Activated CD8-positive, alpha-beta memory T cell treated with anti-CD3 and anti-CD28 coated beads, Interleukin-2, amount 10 ng/mL, durations not matched to agents 7 days and 5 days (primary cell): ENCODE measurements at regions not wholly inside any gene's neighbourhood (a gene's known extent, or its start where the extent isn't known, plus 50 kb on each side); places are given as distances from the start of the nearest gene placed in this dataset.

Experiments used
- ATAC-seq: fragments of 150-1000 bp; cut with Tn5 transposase; one replicate; pipeline ENCODE4 v1.10.0; 2021; ENCODE audit warnings: moderate library complexity
- CTCF ChIA-PET: fragments of 350-600 bp; sonication (Branson Sonifier 250); formaldehyde crosslinking; loops from one replicate; lab custom pipeline; 2021; ENCODE audit warnings: antibody characterized with exemption; lab: Charles Lee
- DNase-seq: peaks from one replicate; pipeline ENCODE4 v3.0.0-alpha.2; 2020
- H3K27ac Mint-ChIP-seq: one replicate; pipeline ENCODE4 v1.8.0; 2021; ENCODE audit warnings: mild to moderate bottlenecking, mixed read lengths
- H3K27me3 Mint-ChIP-seq: one replicate; pipeline ENCODE4 v1.8.0; 2021; ENCODE audit warnings: mixed read lengths
- H3K36me3 Mint-ChIP-seq: one replicate; pipeline ENCODE4 v1.8.0; 2021; ENCODE audit warnings: mild to moderate bottlenecking, mixed read lengths
- H3K4me1 Mint-ChIP-seq: one replicate; pipeline ENCODE4 v1.8.0; 2021; ENCODE audit warnings: mixed read lengths
- H3K4me3 Mint-ChIP-seq: one replicate; pipeline ENCODE4 v1.8.0; 2021; ENCODE audit warnings: mild to moderate bottlenecking, moderate library complexity, mixed read lengths
- H3K9me3 Mint-ChIP-seq: one replicate; pipeline ENCODE4 v1.8.0; 2022; ENCODE audit warnings: low read depth, mixed read lengths

DNA sequence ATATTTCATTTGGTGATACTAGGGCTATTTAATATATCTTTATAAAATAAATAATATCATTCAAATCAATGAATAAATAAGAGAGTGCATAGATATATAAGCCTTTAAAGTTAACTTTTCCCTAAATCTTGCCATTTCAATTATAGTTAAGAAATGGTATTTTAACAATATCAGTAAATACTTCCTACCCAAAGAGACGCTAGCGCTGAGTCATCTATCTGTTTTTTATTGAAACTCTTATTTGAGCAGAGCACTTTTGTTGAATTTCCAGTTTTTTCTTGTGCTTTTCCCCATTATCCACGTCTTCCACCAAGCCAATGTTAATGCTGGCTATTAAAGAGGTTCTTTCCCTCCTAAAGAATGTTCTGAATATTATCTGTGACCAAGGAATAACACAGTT lies 639.3 kb downstream of the DSC3 start:
- Mint-ChIP-seq H3K4me1 (no peaks in the 10 kb centered on the region), H3K9me3 (peaks cover 2% of the 10 kb centered on the region), H3K27me3 (no peaks in the 10 kb centered on the region), H3K4me3 (no peak overlapping the region), H3K27ac (no peak overlapping the region), H3K36me3 (no peaks in the 10 kb centered on the region)
- DNase-seq (no peak), ATAC-seq (no peak)
- CTCF ChIA-PET: no interaction called here

GRCh38 chr18:30387401-30387800 lies 655.1 kb downstream of the DSC3 start:
- Mint-ChIP-seq H3K27ac (no peak overlapping the region), H3K27me3 (no peaks in the 10 kb centered on the region), H3K4me3 (no peak overlapping the region), H3K4me1 (no peaks in the 10 kb centered on the region), H3K9me3 (peaks cover 2% of the 10 kb centered on the region), H3K36me3 (no peaks in the 10 kb centered on the region)
- CTCF ChIA-PET: no interaction called here
- DNase-seq (no peak), ATAC-seq (no peak)

DNA sequence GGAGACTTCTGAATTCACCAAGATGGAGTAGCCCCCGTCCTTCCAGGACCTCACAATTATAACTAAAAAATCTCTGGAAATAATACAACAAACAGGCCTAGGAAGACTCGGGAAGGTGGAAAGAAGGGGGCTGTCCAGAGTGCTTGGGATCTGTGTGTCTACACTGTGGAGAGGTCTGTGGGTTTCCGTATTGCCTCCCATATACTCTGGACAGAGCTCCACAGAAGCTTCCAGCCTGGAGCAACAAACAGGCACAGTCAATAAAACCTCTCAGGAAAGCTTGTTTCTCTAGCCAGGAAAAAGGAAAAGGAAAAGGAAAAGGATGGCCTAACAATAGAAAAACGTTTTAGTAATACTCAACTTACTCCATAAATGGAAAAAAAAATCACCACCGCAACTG lies 655.9 kb downstream of the DSC3 start:
- H3K4me1 Mint-ChIP-seq: no peaks in the 10 kb centered on the region
- ATAC-seq: no peak
- no peak for DNase-seq
- H3K36me3 Mint-ChIP-seq: no peaks in the 10 kb centered on the region
- H3K27me3 Mint-ChIP-seq: no peaks in the 10 kb centered on the region
- peaks cover 2% of the 10 kb centered on the region for H3K9me3 Mint-ChIP-seq
- CTCF ChIA-PET: no interaction called here
- H3K27ac Mint-ChIP-seq: no peak overlapping the region
- H3K4me3 Mint-ChIP-seq: no peak overlapping the region

DNA sequence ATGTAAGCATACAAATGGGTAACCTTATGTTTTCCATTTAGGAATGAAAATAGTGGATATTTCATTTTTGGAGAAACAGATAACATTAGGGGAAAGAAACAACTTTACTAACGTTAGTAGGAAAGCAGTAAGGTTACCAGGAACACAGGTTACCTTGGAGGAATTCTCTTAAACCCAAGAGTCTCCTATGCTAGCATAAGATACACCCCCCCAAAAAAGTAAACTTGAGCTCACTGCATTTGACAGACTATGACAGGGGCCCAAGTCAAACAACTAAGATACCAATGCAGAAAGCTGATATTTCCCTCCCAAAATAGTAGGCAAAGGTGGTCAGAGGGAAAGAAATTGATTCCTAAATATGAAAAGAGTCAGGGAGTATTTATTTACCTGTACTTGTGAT lies 656.9 kb downstream of the DSC3 start:
- DNase-seq: no peak
- Mint-ChIP-seq H3K36me3 (no peaks in the 10 kb centered on the region), H3K9me3 (peaks cover 2% of the 10 kb centered on the region), H3K27ac (no peak overlapping the region), H3K4me1 (no peaks in the 10 kb centered on the region), H3K4me3 (no peak overlapping the region), H3K27me3 (no peaks in the 10 kb centered on the region)
- CTCF ChIA-PET: no interaction called here
- no peak for ATAC-seq

DNA sequence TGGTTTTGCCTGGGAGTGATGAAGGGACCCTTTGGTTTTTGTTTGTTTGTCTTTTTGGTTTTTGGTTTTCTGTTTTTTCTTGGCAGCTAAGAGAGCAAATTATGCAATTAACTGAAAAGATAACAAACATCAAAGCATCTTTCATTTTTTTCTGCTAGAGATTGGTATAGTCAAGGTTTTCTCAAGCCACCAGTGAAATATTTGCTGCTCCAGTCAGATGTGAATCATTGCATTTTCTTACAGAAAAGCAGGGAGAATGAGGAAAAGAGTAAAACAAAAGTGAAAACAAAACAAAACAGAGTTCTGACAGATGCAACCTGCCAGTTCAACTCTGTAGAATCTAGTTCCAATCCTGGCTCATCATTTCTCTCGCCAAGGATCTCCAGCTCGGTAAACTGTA lies 660.7 kb downstream of the DSC3 start:
- H3K27me3 Mint-ChIP-seq: no peaks in the 10 kb centered on the region
- no peak overlapping the region for H3K27ac Mint-ChIP-seq
- no peak overlapping the region for H3K4me3 Mint-ChIP-seq
- CTCF ChIA-PET: no interaction called here
- no peak for DNase-seq
- no peaks in the 10 kb centered on the region for H3K36me3 Mint-ChIP-seq
- ATAC-seq: no peak
- no peaks in the 10 kb centered on the region for H3K4me1 Mint-ChIP-seq
- H3K9me3 Mint-ChIP-seq: peaks cover 3% of the 10 kb centered on the region

GRCh38 chr18:30378097-30378496 lies 664.4 kb downstream of the DSC3 start:
- H3K4me1 Mint-ChIP-seq: no peaks in the 10 kb centered on the region
- no peak for ATAC-seq
- H3K9me3 Mint-ChIP-seq: peaks cover 5% of the 10 kb centered on the region
- no peak overlapping the region for H3K4me3 Mint-ChIP-seq
- H3K27me3 Mint-ChIP-seq: no peaks in the 10 kb centered on the region
- H3K36me3 Mint-ChIP-seq: no peaks in the 10 kb centered on the region
- no peak for DNase-seq
- CTCF ChIA-PET: no interaction called here
- H3K27ac Mint-ChIP-seq: no peak overlapping the region

DNA sequence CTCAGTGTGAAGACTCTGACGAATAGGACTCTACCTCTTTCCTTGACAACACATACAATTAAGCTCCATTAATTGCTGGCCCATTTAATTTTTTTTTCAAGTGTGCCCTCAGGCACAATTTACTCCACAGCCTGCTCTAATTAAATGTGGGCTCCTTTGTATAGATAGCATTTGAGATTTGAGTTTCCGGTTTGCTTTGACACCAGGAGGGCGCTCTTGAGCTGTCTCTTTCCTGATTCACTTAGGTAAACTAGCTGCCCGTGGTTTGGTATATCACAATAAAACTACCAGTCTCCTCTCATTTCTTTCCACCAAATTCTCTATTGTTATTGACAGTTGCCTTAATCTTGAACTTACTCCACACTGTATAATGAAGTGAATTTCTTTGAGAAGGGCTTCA lies 666.0 kb downstream of the DSC3 start:
- peaks cover 5% of the 10 kb centered on the region for H3K9me3 Mint-ChIP-seq
- no peaks in the 10 kb centered on the region for H3K27me3 Mint-ChIP-seq
- no peaks in the 10 kb centered on the region for H3K36me3 Mint-ChIP-seq
- H3K27ac Mint-ChIP-seq: no peak overlapping the region
- no peaks in the 10 kb centered on the region for H3K4me1 Mint-ChIP-seq
- CTCF ChIA-PET: no interaction called here
- DNase-seq (no peak), ATAC-seq (no peak)
- H3K4me3 Mint-ChIP-seq: no peak overlapping the region

DNA sequence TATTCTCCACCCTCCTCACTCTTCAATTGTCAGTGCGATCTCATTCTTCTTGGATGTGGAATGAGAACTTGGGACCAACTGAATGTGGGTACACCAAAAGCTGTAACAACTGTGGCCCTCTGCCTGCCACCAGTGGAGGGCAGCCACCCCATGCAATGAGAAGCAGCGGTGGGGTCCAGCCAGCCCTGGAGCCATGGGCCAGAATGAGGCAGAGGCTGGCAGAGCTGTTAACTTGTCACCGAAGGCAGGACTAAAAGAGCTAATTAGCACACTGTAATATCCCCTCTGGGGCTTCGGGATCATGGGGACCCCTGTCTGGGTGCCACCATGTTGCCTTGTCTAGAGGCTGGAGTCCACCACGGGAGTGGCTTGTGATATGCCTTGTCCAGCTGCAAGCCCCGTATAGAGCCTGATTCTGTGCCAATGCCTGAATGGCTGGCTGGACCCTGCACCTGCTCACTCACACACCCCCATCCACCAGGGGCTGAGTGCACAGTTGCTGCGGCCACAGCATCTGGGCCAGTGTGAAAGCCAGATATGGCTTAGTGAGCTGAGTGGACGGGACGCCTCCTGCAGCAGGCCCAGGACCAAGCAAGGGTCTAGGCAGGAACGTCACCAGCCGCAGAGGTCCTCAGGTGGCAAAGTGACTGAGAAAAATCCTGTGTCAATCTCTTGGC lies 680.5 kb downstream of the DSC3 start:
- no peaks in the 10 kb centered on the region for H3K4me1 Mint-ChIP-seq
- H3K27ac Mint-ChIP-seq: no peak overlapping the region
- ATAC-seq (no peak), DNase-seq (no peak)
- H3K4me3 Mint-ChIP-seq: no peak overlapping the region
- no peaks in the 10 kb centered on the region for H3K27me3 Mint-ChIP-seq
- H3K9me3 Mint-ChIP-seq: peaks cover 7% of the 10 kb centered on the region
- CTCF ChIA-PET: no interaction called here
- no peaks in the 10 kb centered on the region for H3K36me3 Mint-ChIP-seq

DNA sequence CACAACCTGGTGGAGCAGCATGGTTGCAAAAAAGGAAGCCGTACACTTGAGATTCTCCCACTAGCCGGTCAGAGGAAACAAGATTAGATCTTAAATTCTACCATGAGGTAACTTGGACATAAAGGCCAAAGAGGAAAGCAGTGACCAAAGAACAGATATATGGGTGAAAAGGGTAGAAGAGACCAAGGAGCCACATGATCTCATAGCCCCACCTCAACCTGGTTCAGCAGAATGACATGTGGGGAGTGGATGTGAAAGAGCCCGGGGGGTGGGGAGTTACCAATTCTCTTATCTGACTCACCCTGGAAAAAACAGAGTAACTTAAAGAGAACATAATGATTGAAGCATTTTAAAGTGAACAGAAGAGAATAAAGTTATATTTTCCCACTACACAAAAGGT lies 683.0 kb downstream of the DSC3 start:
- no peak overlapping the region for H3K27ac Mint-ChIP-seq
- no peaks in the 10 kb centered on the region for H3K36me3 Mint-ChIP-seq
- no peak for DNase-seq
- H3K27me3 Mint-ChIP-seq: no peaks in the 10 kb centered on the region
- no peak overlapping the region for H3K4me3 Mint-ChIP-seq
- CTCF ChIA-PET: no interaction called here
- H3K9me3 Mint-ChIP-seq: peaks cover 5% of the 10 kb centered on the region
- no peak for ATAC-seq
- H3K4me1 Mint-ChIP-seq: no peaks in the 10 kb centered on the region

- Mint-ChIP-seq H3K4me1 (no peaks in the 10 kb centered on the region), H3K4me3 (no peak overlapping the region), H3K27me3 (no peaks in the 10 kb centered on the region), H3K27ac (no peak overlapping the region), H3K9me3 (peaks cover 2% of the 10 kb centered on the region), H3K36me3 (no peaks in the 10 kb centered on the region)
- ATAC-seq (no peak), DNase-seq (no peak)
- CTCF ChIA-PET: no interaction called here
Observed at GRCh38 chr18:30358555-30358954, 684.0 kb downstream of the DSC3 start.

- no peaks in the 10 kb centered on the region for H3K27me3 Mint-ChIP-seq
- no peaks in the 10 kb centered on the region for H3K36me3 Mint-ChIP-seq
Observed at GRCh38 chr18:30352551-30353168, 689.9 kb downstream of the DSC3 start.

GRCh38 chr18:30350263-30350662 lies 692.3 kb downstream of the DSC3 start:
- no peak for ATAC-seq
- no peaks in the 10 kb centered on the region for H3K4me1 Mint-ChIP-seq

More at GRCh38 chr18:30352551-30353168, 689.9 kb downstream of the DSC3 start:
- Mint-ChIP-seq H3K4me3 (no peak overlapping the region), H3K4me1 (no peaks in the 10 kb centered on the region), H3K9me3 (peaks cover 6% of the 10 kb centered on the region), H3K27ac (no peak overlapping the region)
- CTCF ChIA-PET: no interaction called here
- no peak for ATAC-seq
- no peak for DNase-seq

DNA sequence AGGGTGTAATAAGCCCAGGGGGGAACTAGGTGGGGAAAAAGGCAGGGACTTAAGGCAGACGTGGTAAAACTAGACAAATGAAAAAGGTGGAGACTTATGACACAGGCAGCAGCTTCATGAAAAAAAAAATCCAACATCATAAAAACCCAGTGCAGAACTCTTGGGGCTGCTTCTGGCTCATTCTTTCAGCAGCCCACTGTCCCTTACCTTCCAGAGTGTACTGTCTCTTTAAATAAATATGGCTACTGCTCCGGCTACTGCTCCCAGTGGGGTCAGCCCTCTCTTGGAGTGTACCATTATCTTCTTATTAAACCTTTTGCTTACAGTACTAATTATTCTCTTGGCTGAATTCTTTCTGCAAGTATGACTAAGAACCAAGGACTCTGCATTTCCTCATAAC lies 699.5 kb downstream of the DSC3 start:
- Mint-ChIP-seq H3K27me3 (no peaks in the 10 kb centered on the region), H3K4me3 (no peak overlapping the region), H3K36me3 (no peaks in the 10 kb centered on the region), H3K9me3 (peaks cover 3% of the 10 kb centered on the region), H3K4me1 (no peaks in the 10 kb centered on the region), H3K27ac (no peak overlapping the region)
- ATAC-seq: no peak
- CTCF ChIA-PET: no interaction called here
- DNase-seq: no peak

More at GRCh38 chr18:30350263-30350662, 692.3 kb downstream of the DSC3 start:
- Mint-ChIP-seq H3K27me3 (no peaks in the 10 kb centered on the region), H3K36me3 (no peaks in the 10 kb centered on the region), H3K9me3 (peaks cover 8% of the 10 kb centered on the region), H3K4me3 (no peak overlapping the region), H3K27ac (no peak overlapping the region)
- CTCF ChIA-PET: no interaction called here
- DNase-seq: no peak

DNA sequence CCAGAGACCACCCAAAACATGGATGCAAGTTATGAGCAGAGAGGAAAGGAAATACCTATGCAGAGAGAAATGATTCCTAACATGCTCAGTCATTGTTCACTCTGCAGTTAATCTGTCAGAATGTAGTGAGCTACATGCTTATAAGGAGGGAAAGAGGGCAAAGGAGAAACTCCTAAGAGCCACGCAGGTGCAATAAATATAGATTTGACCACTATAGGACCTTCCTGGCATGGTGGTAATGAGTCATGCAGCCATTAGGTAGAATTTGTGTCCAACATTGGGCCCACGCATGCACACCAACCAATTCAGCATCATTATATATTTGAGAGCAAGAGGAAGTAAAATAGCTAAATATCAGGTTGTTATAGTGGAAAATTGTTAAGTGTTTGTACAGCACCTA lies 699.9 kb downstream of the DSC3 start:
- Mint-ChIP-seq H3K9me3 (peaks cover 2% of the 10 kb centered on the region), H3K36me3 (no peaks in the 10 kb centered on the region), H3K4me3 (no peak overlapping the region), H3K4me1 (no peaks in the 10 kb centered on the region), H3K27ac (no peak overlapping the region), H3K27me3 (no peaks in the 10 kb centered on the region)
- no peak for DNase-seq
- no peak for ATAC-seq
- CTCF ChIA-PET: no interaction called here
